ENCODE measurements at regions not wholly inside any gene's neighbourhood (a gene's known extent, or its start where the extent isn't known, plus 50 kb on each side); places are given as distances from the start of the nearest gene placed in this dataset.

DNA sequence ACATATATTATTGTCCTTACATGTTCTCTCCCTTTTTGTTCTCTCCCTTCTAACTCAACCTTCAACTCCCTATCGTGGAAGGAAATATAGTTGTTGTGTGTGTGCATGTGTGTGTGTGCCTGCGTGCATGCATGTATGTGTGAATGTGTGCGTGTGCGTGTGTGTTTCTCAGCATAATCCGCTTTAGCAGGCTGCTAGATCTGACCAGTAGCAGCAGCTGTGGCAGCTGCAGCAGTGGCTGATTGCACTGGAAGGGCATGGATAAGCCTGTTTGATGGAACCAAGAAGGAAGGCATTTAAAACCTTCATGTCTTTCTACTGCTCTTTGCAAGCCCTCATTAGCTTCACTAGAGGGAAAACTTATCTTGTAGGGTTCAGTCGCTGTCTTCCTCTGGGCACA, 65.6 kb upstream of the IRF2BP2 start:
- TF ChIP-seq, protein P1, sequence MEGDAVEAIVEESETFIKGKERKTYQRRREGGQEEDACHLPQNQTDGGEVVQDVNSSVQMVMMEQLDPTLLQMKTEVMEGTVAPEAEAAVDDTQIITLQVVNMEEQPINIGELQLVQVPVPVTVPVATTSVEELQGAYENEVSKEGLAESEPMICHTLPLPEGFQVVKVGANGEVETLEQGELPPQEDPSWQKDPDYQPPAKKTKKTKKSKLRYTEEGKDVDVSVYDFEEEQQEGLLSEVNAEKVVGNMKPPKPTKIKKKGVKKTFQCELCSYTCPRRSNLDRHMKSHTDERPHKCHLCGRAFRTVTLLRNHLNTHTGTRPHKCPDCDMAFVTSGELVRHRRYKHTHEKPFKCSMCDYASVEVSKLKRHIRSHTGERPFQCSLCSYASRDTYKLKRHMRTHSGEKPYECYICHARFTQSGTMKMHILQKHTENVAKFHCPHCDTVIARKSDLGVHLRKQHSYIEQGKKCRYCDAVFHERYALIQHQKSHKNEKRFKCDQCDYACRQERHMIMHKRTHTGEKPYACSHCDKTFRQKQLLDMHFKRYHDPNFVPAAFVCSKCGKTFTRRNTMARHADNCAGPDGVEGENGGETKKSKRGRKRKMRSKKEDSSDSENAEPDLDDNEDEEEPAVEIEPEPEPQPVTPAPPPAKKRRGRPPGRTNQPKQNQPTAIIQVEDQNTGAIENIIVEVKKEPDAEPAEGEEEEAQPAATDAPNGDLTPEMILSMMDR (IDR thresholded peaks at IDR 0.05; ENCODE audit: unreplicated experiment), result no peak
- ChIA-PET CTCF (no interaction called here), POLR2A (interaction anchor here (1.0 to 1.3 kb wide), 3 partner anchors 9 to 24 kb away, joined by 3 to 4 read pairs (median 4); no protein-coding TSS in a partner anchor)
- DNase-seq (ENCODE audit: unreplicated experiment), result no peak
- intact Hi-C loops (cut with micrococcal nuclease), result no loop called here
- Mint-ChIP-seq H3K27me3 (ENCODE audit: insufficient read depth, unreplicated experiment) (no peaks in the 10 kb centered on the region), H3K4me1 (ENCODE audit: insufficient read depth, unreplicated experiment) (no peaks in the 10 kb centered on the region), H3K27ac (ENCODE audit: low read depth, unreplicated experiment) (no peak overlapping the region), H3K4me3 (ENCODE audit: unreplicated experiment) (no peak overlapping the region), H3K9me3 (ENCODE audit: unreplicated experiment) (no peaks in the 10 kb centered on the region), H3K36me3 (ENCODE audit: insufficient read depth, unreplicated experiment) (peaks cover 5% of the 10 kb centered on the region)
- no TSS peak for BruUV-seq (replicated peaks)

DNA sequence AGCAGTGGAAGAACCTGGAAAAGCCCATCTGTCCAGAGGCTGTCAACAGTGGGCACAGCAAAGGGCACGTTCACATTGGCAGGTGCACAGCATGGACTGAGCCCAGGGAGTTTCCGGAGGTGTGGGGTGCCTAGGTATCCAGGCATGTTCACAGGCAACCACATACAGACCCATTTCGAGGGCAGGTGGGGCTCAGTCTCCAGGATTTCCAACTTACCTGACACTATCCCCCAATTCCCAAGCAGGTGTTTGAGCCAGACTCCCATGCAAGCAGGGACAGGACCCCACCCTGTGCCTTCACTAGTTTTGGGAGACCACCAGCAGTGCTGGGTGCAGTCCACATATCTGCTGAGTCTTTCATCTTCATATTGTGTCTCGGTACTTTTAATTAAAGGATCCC, 65.0 kb upstream of the IRF2BP2 start:
- Mint-ChIP-seq H3K27ac (ENCODE audit: low read depth, unreplicated experiment) (no peak overlapping the region), H3K9me3 (ENCODE audit: unreplicated experiment) (no peaks in the 10 kb centered on the region), H3K4me1 (ENCODE audit: insufficient read depth, unreplicated experiment) (no peaks in the 10 kb centered on the region), H3K4me3 (ENCODE audit: unreplicated experiment) (no peak overlapping the region), H3K36me3 (ENCODE audit: insufficient read depth, unreplicated experiment) (peaks cover 5% of the 10 kb centered on the region), H3K27me3 (ENCODE audit: insufficient read depth, unreplicated experiment) (no peaks in the 10 kb centered on the region)
- DNase-seq (ENCODE audit: unreplicated experiment), result no peak
- POLR2A ChIA-PET, result no interaction called here
- CTCF ChIA-PET, result no interaction called here
- intact Hi-C loops (cut with micrococcal nuclease), result no loop called here
- BruUV-seq (replicated peaks), result no TSS peak
- TF ChIP-seq, protein P1 (IDR thresholded peaks at IDR 0.05; ENCODE audit: unreplicated experiment), result no peak

DNA sequence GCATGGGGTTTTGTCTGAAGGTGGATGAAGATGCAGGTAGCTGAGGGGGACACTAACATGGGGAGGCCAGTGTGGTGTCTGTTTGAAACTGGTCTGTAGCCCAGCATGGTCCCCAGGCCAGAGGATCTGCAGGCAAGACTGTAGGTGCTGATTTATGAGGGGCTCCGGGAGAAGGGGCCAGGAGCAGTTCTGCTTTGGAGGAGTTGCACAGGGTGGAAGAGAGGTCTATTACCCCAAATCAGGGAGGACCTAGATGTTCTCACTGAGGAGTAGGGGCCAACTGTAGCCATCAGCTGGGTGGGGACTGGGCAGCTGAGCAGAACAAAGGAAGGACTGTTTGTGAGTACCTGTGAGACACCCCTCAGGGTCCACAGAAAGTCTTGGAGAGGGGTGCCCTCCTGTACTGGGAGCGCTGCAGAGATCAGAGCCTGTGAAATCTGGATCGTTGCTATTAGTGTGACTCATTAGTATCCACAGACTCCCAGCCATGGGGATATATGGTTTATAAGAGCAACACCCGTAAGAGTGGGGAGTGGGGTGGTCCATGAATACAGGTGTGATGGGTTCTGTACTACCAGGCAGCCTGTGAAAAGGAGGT, 64.3 kb upstream of the IRF2BP2 start:
- intact Hi-C loops (cut with micrococcal nuclease), result no loop called here
- DNase-seq (ENCODE audit: unreplicated experiment), result no peak
- H3K4me3 Mint-ChIP-seq (ENCODE audit: unreplicated experiment), result no peak overlapping the region
- POLR2A ChIA-PET, result interaction anchor here (0.7 to 1.1 kb wide), 3 partner anchors 13 to 1561 kb away, joined by 3 to 4 read pairs (median 4); no protein-coding TSS in a partner anchor
- H3K27me3 Mint-ChIP-seq (ENCODE audit: insufficient read depth, unreplicated experiment), result no peaks in the 10 kb centered on the region
- H3K36me3 Mint-ChIP-seq (ENCODE audit: insufficient read depth, unreplicated experiment), result peaks cover 5% of the 10 kb centered on the region
- no peaks in the 10 kb centered on the region for H3K9me3 Mint-ChIP-seq (ENCODE audit: unreplicated experiment)
- no TSS peak for BruUV-seq (replicated peaks)
- TF ChIP-seq, protein P1 (IDR thresholded peaks at IDR 0.05; ENCODE audit: unreplicated experiment), result no peak
- H3K27ac Mint-ChIP-seq (ENCODE audit: low read depth, unreplicated experiment), result no peak overlapping the region
- CTCF ChIA-PET, result no interaction called here
- H3K4me1 Mint-ChIP-seq (ENCODE audit: insufficient read depth, unreplicated experiment), result no peaks in the 10 kb centered on the region

DNA sequence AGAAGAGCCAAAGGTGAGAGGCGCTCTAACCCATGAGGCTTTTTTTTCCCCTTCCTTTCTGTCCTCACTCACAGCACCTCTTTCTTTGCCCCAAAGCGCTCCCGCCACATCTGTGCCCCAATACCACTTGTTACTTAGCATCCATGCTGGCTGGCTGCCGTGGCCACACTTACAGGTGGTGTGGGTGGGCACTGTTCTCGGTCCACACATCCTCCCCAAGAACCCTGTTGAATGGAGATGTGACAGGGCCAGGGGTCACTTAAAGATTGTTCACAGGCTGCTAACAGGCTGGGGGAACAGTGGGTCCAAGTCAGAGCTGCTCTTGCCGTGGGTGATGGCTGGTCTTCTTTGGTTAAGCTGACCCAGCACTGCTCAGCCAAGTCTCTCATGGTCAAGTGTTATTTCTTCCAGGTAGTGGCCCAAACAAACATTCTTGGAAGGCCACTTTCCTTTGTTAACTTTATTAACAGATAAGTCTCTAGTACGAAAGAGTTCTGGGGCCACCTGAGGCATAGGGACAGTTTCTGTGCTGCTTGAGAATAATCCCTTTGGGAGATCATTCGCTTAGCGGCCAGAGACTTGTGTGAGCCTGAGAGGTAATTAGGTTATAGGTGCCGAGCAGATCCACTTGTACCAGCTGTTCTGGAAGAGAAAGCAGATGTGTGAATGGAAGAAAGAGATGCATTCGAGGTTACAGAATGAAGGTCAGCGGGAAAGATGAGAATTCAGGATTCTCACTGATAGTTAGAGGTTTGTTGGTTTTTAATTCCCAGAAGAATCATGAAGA, 62.6 kb upstream of the IRF2BP2 start:
- TF ChIP-seq, protein P1 (IDR thresholded peaks at IDR 0.05; ENCODE audit: unreplicated experiment), result no peak
- no peaks in the 10 kb centered on the region for H3K27me3 Mint-ChIP-seq (ENCODE audit: insufficient read depth, unreplicated experiment)
- H3K4me1 Mint-ChIP-seq (ENCODE audit: insufficient read depth, unreplicated experiment), result no peaks in the 10 kb centered on the region
- H3K27ac Mint-ChIP-seq (ENCODE audit: low read depth, unreplicated experiment), result no peak overlapping the region
- BruUV-seq (replicated peaks), result no TSS peak
- ChIA-PET POLR2A (interaction anchor here (1.5 to 6.4 kb wide), 2 partner anchors 14 to 58 kb away, joined by 3 to 59 read pairs; no protein-coding TSS in a partner anchor), CTCF (interaction anchor here (0.6 kb wide), 1 partner anchor 409 kb away, joined by 3 read pairs; no protein-coding TSS in a partner anchor)
- no peak overlapping the region for H3K4me3 Mint-ChIP-seq (ENCODE audit: unreplicated experiment)
- DNase-seq (ENCODE audit: unreplicated experiment), result no peak
- intact Hi-C loops (cut with micrococcal nuclease), result no loop called here
- peaks cover 4% of the 10 kb centered on the region for H3K9me3 Mint-ChIP-seq (ENCODE audit: unreplicated experiment)
- H3K36me3 Mint-ChIP-seq (ENCODE audit: insufficient read depth, unreplicated experiment), result peaks cover 5% of the 10 kb centered on the region
